Effector memory CD8-positive, alpha-beta T cell (primary cell): ENCODE measurements at regions not wholly inside any gene's neighbourhood (a gene's known extent, or its start where the extent isn't known, plus 50 kb on each side); places are given as distances from the start of the nearest gene placed in this dataset.

Experiments used
- ATAC-seq: fragments of 150-1000 bp; cut with Tn5 transposase; replicated peaks from 2 replicates; pipeline ENCODE4 v1.10.0; 2021; ENCODE audit warnings: mild to moderate bottlenecking, moderate library complexity
- DNase-seq, 3 experiments: peaks; one replicate each; pipeline ENCODE4 v3.0.0; 2021
- H3K27ac Mint-ChIP-seq, 2 donors: one replicate each; pipeline ENCODE4 v1.8.0; 2022; ENCODE audit warnings: mild to moderate bottlenecking in 2 of 2, mixed read lengths in 2 of 2, moderate library complexity in 2 of 2
- H3K27me3 Mint-ChIP-seq, 2 donors: one replicate each; pipeline ENCODE4 v1.8.0; 2022; ENCODE audit warnings: mixed read lengths in 2 of 2
- H3K36me3 Mint-ChIP-seq: one replicate; pipeline ENCODE4 v1.8.0; 2022; ENCODE audit warnings: mild to moderate bottlenecking, moderate library complexity, mixed read lengths; ENCODE audit not compliant: insufficient read depth
- H3K4me1 Mint-ChIP-seq, 2 donors: one replicate each; pipeline ENCODE4 v1.8.0; 2022; ENCODE audit warnings: low read depth in 2 of 2, mixed read lengths in 2 of 2
- H3K4me3 Mint-ChIP-seq, 2 donors: one replicate each; pipeline ENCODE4 v1.8.0; 2022; ENCODE audit warnings: mild to moderate bottlenecking in 2 of 2, mixed read lengths in 2 of 2, moderate library complexity in 2 of 2
- H3K9me3 Mint-ChIP-seq, 2 donors: one replicate each; pipeline ENCODE4 v1.8.0; 2022; ENCODE audit warnings: mixed read lengths in 2 of 2

DNA sequence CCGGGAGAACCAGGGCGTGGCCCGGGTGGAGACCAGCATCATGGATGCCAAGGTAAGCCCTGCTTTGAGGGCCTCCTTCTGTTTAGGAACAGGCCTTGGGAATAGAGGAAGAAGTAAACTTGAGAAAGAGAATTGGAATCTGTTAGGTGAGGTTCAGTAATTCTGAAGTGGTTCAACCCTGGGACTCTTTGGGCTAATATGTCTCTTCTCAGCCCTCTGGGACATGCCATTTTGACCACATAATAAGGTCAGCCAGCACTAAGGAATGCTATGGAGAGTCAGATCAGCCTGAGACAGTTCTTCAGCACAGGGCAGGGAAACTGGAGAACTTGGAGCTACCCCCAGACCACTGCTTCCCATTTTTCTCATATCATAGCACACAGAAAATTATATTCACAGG is 63.3 kb upstream of the PRPS1 start:
- Mint-ChIP-seq H3K36me3 (peaks cover 24% of the 10 kb centered on the region), H3K4me3 (no peak overlapping the region), H3K27ac (no peak overlapping the region), H3K27me3 (no peaks in the 10 kb centered on the region), H3K9me3 (no peaks in the 10 kb centered on the region), H3K4me1 (no peaks in the 10 kb centered on the region)
- DNase-seq: no peak
- ATAC-seq: no peak

- ATAC-seq (no peak), DNase-seq (no peak)
- Mint-ChIP-seq H3K9me3 (no peaks in the 10 kb centered on the region), H3K36me3 (peaks cover 24% of the 10 kb centered on the region), H3K4me3 (no peak overlapping the region), H3K4me1 (no peaks in the 10 kb centered on the region), H3K27me3 (no peaks in the 10 kb centered on the region), H3K27ac (peak overlapping the region in 1 of 2 donors; percentile 62)
These were observed 62.2 kb upstream of the PRPS1 start for GRCh38 chrX:107565931-107566603.

- Mint-ChIP-seq H3K4me3 (no peak overlapping the region), H3K4me1 (no peaks in the 10 kb centered on the region), H3K9me3 (no peaks in the 10 kb centered on the region), H3K27me3 (no peaks in the 10 kb centered on the region), H3K27ac (peak overlapping the region in 1 of 2 donors; percentile 69), H3K36me3 (peaks cover 24% of the 10 kb centered on the region)
- ATAC-seq (no peak), DNase-seq (no peak)
These were observed 61.6 kb upstream of the PRPS1 start for GRCh38 chrX:107566604-107567262.

DNA sequence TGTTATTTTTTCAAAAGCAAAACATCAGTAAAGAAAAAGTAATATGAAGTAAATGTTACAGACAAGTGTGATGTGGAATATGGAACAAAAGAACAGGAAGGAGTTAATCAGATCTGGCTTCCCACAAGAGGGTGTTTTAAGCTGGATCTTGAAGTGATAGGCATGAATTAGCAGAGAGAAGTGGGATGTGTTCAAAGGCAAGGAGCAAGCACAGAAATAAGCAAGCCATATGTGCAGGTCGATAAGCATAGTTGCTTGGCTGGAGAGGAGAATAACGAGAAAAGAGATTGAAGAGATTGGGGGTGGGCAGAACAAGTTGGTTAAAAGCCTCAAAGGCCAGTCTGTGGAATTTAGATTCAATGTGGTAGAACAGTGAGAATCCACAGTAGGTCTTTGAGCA is 60.9 kb upstream of the PRPS1 start:
- no peaks in the 10 kb centered on the region for H3K9me3 Mint-ChIP-seq
- no peak overlapping the region for H3K4me3 Mint-ChIP-seq
- H3K27ac Mint-ChIP-seq: peak overlapping the region in 1 of 2 donors; percentile 69
- H3K27me3 Mint-ChIP-seq: no peaks in the 10 kb centered on the region
- no peak for DNase-seq
- H3K4me1 Mint-ChIP-seq: no peaks in the 10 kb centered on the region
- H3K36me3 Mint-ChIP-seq: peaks cover 24% of the 10 kb centered on the region
- no peak for ATAC-seq

GRCh38 chrX:107571296-107571998 is 56.9 kb upstream of the PRPS1 start:
- H3K4me3 Mint-ChIP-seq: no peak overlapping the region
- DNase-seq (no peak), ATAC-seq (no peak)
- no peaks in the 10 kb centered on the region for H3K4me1 Mint-ChIP-seq
- H3K27ac Mint-ChIP-seq: no peak overlapping the region
- peaks cover 8% of the 10 kb centered on the region for H3K36me3 Mint-ChIP-seq
- H3K9me3 Mint-ChIP-seq: no peaks in the 10 kb centered on the region
- no peaks in the 10 kb centered on the region for H3K27me3 Mint-ChIP-seq

- DNase-seq (no peak), ATAC-seq (no peak)
- Mint-ChIP-seq H3K9me3 (no peaks in the 10 kb centered on the region), H3K36me3 (peaks cover 8% of the 10 kb centered on the region), H3K27ac (no peak overlapping the region), H3K4me1 (no peaks in the 10 kb centered on the region), H3K4me3 (no peak overlapping the region), H3K27me3 (no peaks in the 10 kb centered on the region)
These were observed 55.3 kb upstream of the PRPS1 start for GRCh38 chrX:107573016-107573415.

DNA sequence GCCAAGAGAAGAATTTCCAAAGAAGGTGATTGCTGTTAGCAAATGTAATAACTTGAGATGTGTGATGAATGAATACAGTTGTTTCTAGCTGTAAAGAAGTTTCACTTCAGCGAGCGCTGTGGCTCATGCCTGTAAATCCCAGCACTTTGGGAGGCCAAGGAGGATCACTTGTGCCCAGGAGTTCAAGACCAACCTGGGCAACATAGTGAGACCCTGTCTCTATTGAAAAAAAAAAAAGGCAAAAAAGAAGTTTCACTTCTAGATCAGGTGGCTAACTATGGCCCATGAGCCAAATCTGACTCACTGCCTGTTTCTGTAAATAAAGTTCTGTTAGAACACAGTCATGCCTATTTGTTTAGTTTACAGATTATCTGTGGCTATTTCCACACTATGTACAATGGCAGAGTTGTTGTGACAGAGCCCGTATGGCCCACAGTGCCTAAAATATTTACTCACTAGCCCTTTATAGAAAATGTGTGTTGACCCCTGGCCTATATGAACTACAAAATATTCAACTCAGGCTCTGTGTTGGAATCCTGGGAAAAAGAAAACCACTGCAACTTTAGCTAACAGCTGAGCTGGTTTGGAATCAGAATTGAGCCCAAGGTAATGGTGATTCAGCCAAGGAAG is 54.1 kb upstream of the PRPS1 start:
- no peak for DNase-seq
- Mint-ChIP-seq H3K27ac (no peak overlapping the region), H3K9me3 (no peaks in the 10 kb centered on the region), H3K4me3 (no peak overlapping the region), H3K36me3 (peaks cover 4% of the 10 kb centered on the region), H3K4me1 (no peaks in the 10 kb centered on the region), H3K27me3 (no peaks in the 10 kb centered on the region)
- no peak for ATAC-seq

DNA sequence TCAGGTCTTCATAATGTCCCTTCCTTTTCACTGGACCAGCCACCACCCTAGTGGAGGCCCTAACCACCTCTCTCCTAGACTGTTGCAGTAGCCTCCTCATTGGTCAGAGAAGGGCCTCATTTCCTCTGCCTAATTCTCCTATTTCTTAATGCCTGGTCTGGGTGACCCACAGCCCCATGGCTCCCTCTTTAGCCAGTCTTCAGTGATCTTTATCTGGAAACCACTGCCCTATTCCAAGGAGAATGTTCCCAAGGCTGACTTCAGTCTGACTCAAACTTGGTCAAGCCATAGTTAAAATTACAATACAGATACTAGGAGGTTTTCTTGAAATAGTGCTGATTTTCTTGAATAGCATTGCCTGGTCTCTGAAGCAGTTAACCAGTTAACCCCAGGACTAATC is 53.6 kb upstream of the PRPS1 start:
- no peak overlapping the region for H3K27ac Mint-ChIP-seq
- peaks cover under 1% of the 10 kb centered on the region for H3K36me3 Mint-ChIP-seq
- no peak overlapping the region for H3K4me3 Mint-ChIP-seq
- ATAC-seq (no peak), DNase-seq (no peak)
- H3K4me1 Mint-ChIP-seq: no peaks in the 10 kb centered on the region
- no peaks in the 10 kb centered on the region for H3K9me3 Mint-ChIP-seq
- no peaks in the 10 kb centered on the region for H3K27me3 Mint-ChIP-seq

DNA sequence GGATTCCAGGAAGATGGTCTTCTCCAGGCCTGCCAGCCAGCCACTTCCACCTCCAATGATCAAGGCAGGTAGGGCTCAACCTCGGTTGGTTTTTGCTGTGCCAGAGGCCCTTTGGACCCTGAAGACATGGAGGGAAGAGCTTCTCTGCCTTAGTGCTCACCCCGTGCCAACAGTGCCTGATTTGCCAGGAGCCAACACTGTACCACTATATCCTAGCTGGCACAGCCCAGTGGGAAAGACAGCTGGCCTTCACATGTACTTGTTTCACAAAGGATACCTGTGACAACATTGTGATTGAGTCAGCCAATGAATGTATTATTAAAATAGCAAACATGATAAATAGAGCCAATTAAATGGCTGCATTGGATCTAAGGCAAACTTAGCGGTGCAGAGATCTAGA is 51.9 kb upstream of the PRPS1 start:
- no peak for ATAC-seq
- H3K4me3 Mint-ChIP-seq: no peak overlapping the region

GRCh38 chrX:107576841-107577240 is 51.5 kb upstream of the PRPS1 start:
- H3K36me3 Mint-ChIP-seq: no peaks in the 10 kb centered on the region
- ATAC-seq: no peak
- no peak overlapping the region for H3K4me3 Mint-ChIP-seq
- H3K27ac Mint-ChIP-seq: no peak overlapping the region
- no peaks in the 10 kb centered on the region for H3K4me1 Mint-ChIP-seq
- DNase-seq: no peak
- H3K9me3 Mint-ChIP-seq: no peaks in the 10 kb centered on the region
- H3K27me3 Mint-ChIP-seq: no peaks in the 10 kb centered on the region

More for the DNA sequence above, 51.9 kb upstream of the PRPS1 start:
- no peak for DNase-seq
- Mint-ChIP-seq H3K27ac (no peak overlapping the region), H3K4me1 (no peaks in the 10 kb centered on the region), H3K27me3 (no peaks in the 10 kb centered on the region), H3K36me3 (no peaks in the 10 kb centered on the region), H3K9me3 (no peaks in the 10 kb centered on the region)

DNA sequence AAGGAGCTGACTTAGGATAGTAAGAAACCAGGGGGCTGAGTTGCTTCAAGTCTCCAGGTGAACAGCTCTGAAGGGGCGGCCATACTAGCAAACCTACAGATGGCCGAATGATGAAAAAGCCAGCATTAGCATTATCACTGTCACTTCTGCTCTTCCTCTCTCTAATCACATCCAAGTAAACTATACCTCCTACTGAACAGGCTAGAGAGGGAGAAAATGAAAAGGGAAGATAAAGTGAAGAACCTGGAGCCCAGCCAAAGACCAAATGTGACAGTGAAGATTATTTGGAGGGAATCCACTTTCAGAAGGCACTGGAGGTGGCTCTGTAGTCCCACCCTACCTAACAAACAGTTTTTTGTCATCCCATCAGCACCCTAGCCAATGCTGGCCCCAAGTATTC is 50.4 kb upstream of the PRPS1 start:
- peaks cover under 1% of the 10 kb centered on the region for H3K36me3 Mint-ChIP-seq
- H3K4me1 Mint-ChIP-seq: no peaks in the 10 kb centered on the region
- DNase-seq: no peak
- H3K9me3 Mint-ChIP-seq: no peaks in the 10 kb centered on the region
- no peak overlapping the region for H3K4me3 Mint-ChIP-seq
- H3K27ac Mint-ChIP-seq: no peak overlapping the region
- no peak for ATAC-seq
- H3K27me3 Mint-ChIP-seq: no peaks in the 10 kb centered on the region
